IMR-90 (cell line): ENCODE measurements at regions not wholly inside any gene's neighbourhood (a gene's known extent, or its start where the extent isn't known, plus 50 kb on each side); places are given as distances from the start of the nearest gene placed in this dataset.

Experiments
- ATAC-seq: fragments of 200-7000 bp; cut with Tn5 transposase; 2 replicates; pipeline ENCODE4 v1.9.1; 2020; ENCODE audit warnings: low read depth, mild to moderate bottlenecking, moderate library complexity
- BruUV-seq: library from RNA; stranded (reverse); fragments of 400-500 nt; replicated peaks from 2 replicates; lab custom pipeline; 2021; lab: Mats Ljungman, UMichigan
- CTCF ChIA-PET: fragments of 300-600 bp; formaldehyde crosslinking; extraction: SDS; loops from one replicate; lab custom pipeline; 2021; ENCODE audit warnings: antibody characterized with exemption; lab: Yijun Ruan, JAX
- POLR2A ChIA-PET: fragments of 300-600 bp; sonication (Branson Sonifier 250); formaldehyde crosslinking; loops from one replicate; lab custom pipeline; 2022; ENCODE audit warnings: antibody characterized with exemption; ENCODE audit not compliant: unreplicated experiment; lab: Charles Lee
- DNase-seq: peaks from one replicate; pipeline ENCODE4 v3.0.0; 2013
- H2AFZ ChIP-seq: replicated peaks from 2 replicates; pipeline ENCODE3; 2013; ENCODE audit warnings: low read length, mild to moderate bottlenecking; ENCODE audit not compliant: poor library complexity
- H2AK5ac ChIP-seq: 2 replicates; pipeline ENCODE4 v1.6.1; 2013; ENCODE audit warnings: low read depth, low read length, inconsistent platforms
- H2AK9ac ChIP-seq: replicated peaks from 2 replicates; pipeline ENCODE3; 2013; ENCODE audit warnings: mild to moderate bottlenecking, low read depth, low read length, moderate library complexity; ENCODE audit not compliant: poor library complexity
- H2BK120ac ChIP-seq: 2 replicates; pipeline ENCODE4 v1.6.1; 2013; ENCODE audit warnings: low read depth, low read length, inconsistent platforms
- H2BK15ac ChIP-seq: 3 replicates; pipeline ENCODE4 v1.6.1; 2013; ENCODE audit warnings: low read depth, low read length, inconsistent platforms
- H2BK20ac ChIP-seq: 2 replicates; pipeline ENCODE4 v1.6.1; 2013; ENCODE audit warnings: low read depth, mild to moderate bottlenecking, inconsistent platforms, low read length, moderate library complexity
- H2BK5ac ChIP-seq: 2 replicates; pipeline ENCODE4 v1.6.1; 2013; ENCODE audit warnings: mild to moderate bottlenecking, low read depth, low read length, inconsistent platforms; ENCODE audit not compliant: poor library complexity, severe bottlenecking
- H3K14ac ChIP-seq: replicated peaks from 2 replicates; pipeline ENCODE4 v1.6.1; 2013; ENCODE audit warnings: low read depth, low read length, inconsistent platforms
- H3K18ac ChIP-seq: 2 replicates; pipeline ENCODE4 v1.6.1; 2013; ENCODE audit warnings: low read depth, low read length, control low read depth
- H3K23ac ChIP-seq: 2 replicates; pipeline ENCODE4 v1.6.1; 2013; ENCODE audit warnings: low read depth, low read length, inconsistent platforms
- H3K27ac ChIP-seq: 2 replicates; pipeline ENCODE4 v1.5.1; 2013; ENCODE audit warnings: mild to moderate bottlenecking, control low read depth, low read length; ENCODE audit not compliant: insufficient read depth
- H3K27me3 ChIP-seq: 2 replicates; pipeline ENCODE4 v1.6.1; 2013; ENCODE audit warnings: low read length; ENCODE audit not compliant: control insufficient read depth, insufficient read depth
- H3K36me3 ChIP-seq: 2 replicates; pipeline ENCODE4 v1.6.1; 2013; ENCODE audit warnings: low read length, mixed read lengths; ENCODE audit not compliant: control insufficient read depth, insufficient read depth
- H3K4ac ChIP-seq: 2 replicates; pipeline ENCODE4 v1.6.1; 2013; ENCODE audit warnings: low read depth, low read length, inconsistent platforms
- H3K4me1 ChIP-seq: 2 replicates; pipeline ENCODE4 v1.6.1; 2013; ENCODE audit warnings: low read length, mixed read lengths; ENCODE audit not compliant: control insufficient read depth, insufficient read depth
- H3K4me2 ChIP-seq: 2 replicates; pipeline ENCODE4 v1.6.1; 2013; ENCODE audit warnings: low read depth, mild to moderate bottlenecking, control low read depth, low read length, moderate library complexity
- H3K4me3 ChIP-seq: 2 replicates; pipeline ENCODE4 v1.5.1; 2013; ENCODE audit warnings: low read depth, mild to moderate bottlenecking, control low read depth, low read length, moderate library complexity; ENCODE audit not compliant: insufficient read depth
- H3K56ac ChIP-seq: 2 replicates; pipeline ENCODE4 v1.6.1; 2013; ENCODE audit warnings: low read length, inconsistent platforms; ENCODE audit not compliant: insufficient read depth; ENCODE audit errors: extremely low read depth
- H3K79me1 ChIP-seq, 2 experiments: 2 replicates each; pipeline ENCODE4 v1.6.1; 2013; ENCODE audit warnings: low read length in 2 of 2, inconsistent platforms in 1 of 2, low read depth in 1 of 2
- H3K9ac ChIP-seq: 2 replicates; pipeline ENCODE4 v1.6.1; 2013; ENCODE audit warnings: low read depth, low read length, control low read depth
- H3K9me1 ChIP-seq: 2 replicates; pipeline ENCODE4 v1.6.1; 2013; ENCODE audit warnings: low read length, inconsistent platforms; ENCODE audit not compliant: insufficient read depth
- H3K9me3 ChIP-seq: 2 replicates; pipeline ENCODE4 v1.6.1; 2013; ENCODE audit warnings: low read length; ENCODE audit not compliant: control insufficient read depth, insufficient read depth
- H4K20me1 ChIP-seq: 2 replicates; pipeline ENCODE4 v1.6.1; 2013; ENCODE audit warnings: low read length, inconsistent platforms; ENCODE audit not compliant: insufficient read depth
- H4K5ac ChIP-seq: 2 replicates; pipeline ENCODE4 v1.6.1; 2013; ENCODE audit warnings: mild to moderate bottlenecking, low read depth, low read length, control low read depth
- H4K8ac ChIP-seq, 2 experiments: 2 replicates each; pipeline ENCODE4 v1.6.1; 2013; ENCODE audit warnings: low read depth in 2 of 2, low read length in 2 of 2, control low read depth in 1 of 2, inconsistent platforms in 1 of 2
- H4K91ac ChIP-seq: 2 replicates; pipeline ENCODE4 v1.6.1; 2013; ENCODE audit warnings: low read depth, low read length, inconsistent platforms; ENCODE audit not compliant: insufficient read depth
- BHLHE40 ChIP-seq: fragments of 150-350 bp; IDR thresholded peaks from 2 replicates; pipeline ENCODE4 v1.6.1; 2016; ENCODE audit warnings: mild to moderate bottlenecking, low read depth, low read length
- CEBPB ChIP-seq: IDR thresholded peaks from 2 replicates; pipeline ENCODE4 v1.6.1; 2012; ENCODE audit warnings: low read depth, low read length, improper control_type of control experiment
- CHD1 ChIP-seq: IDR thresholded peaks from 2 replicates; pipeline ENCODE4 v1.6.1; 2012; ENCODE audit warnings: low read depth, low read length, improper control_type of control experiment
- FOS ChIP-seq: fragments of 150-350 bp; IDR thresholded peaks from 2 replicates; pipeline ENCODE4 v1.6.1; 2016; ENCODE audit warnings: low read depth, low read length
- MAFK ChIP-seq: IDR thresholded peaks from 2 replicates; pipeline ENCODE4 v1.6.1; 2012; ENCODE audit warnings: low read depth, low read length, improper control_type of control experiment
- MXI1 ChIP-seq: IDR thresholded peaks from 2 replicates; pipeline ENCODE4 v1.6.1; 2012; ENCODE audit warnings: low read depth, mild to moderate bottlenecking, low read length, moderate library complexity, borderline replicate concordance
- NFE2L2 ChIP-seq: fragments of 150-350 bp; IDR thresholded peaks from 2 replicates; pipeline ENCODE4 v1.6.1; 2016; ENCODE audit warnings: low read depth, mild to moderate bottlenecking, low read length
- RAD21 ChIP-seq: IDR thresholded peaks from 2 replicates; pipeline ENCODE4 v1.6.1; 2012; ENCODE audit warnings: low read length, improper control_type of control experiment
- RCOR1 ChIP-seq: IDR thresholded peaks from 2 replicates; pipeline ENCODE4 v1.6.1; 2012; ENCODE audit warnings: mild to moderate bottlenecking, low read length, improper control_type of control experiment; ENCODE audit not compliant: insufficient replicate concordance
- RFX5 ChIP-seq: IDR thresholded peaks from 2 replicates; pipeline ENCODE4 v1.8.0; 2012; ENCODE audit warnings: low read depth, mild to moderate bottlenecking, low read length, moderate library complexity
- SMC3 ChIP-seq: fragments of 150-350 bp; IDR thresholded peaks from 2 replicates; pipeline ENCODE4 v1.6.1; 2016; ENCODE audit warnings: low read depth, mild to moderate bottlenecking, antibody characterized with exemption, low read length, moderate library complexity
- WGBS, 2 experiments: methylation state at CpG; one replicate each; pipeline versions ENCODE4 v1.1.5 to v1.1.7; 2013; ENCODE audit warnings: missing lambda C conversion rate in 2 of 2; ENCODE audit not compliant: insufficient read length in 1 of 2; ENCODE audit errors: extremely low coverage in 2 of 2; 5-methylcytosine and 5-hydroxymethylcytosine counted together
- dilution Hi-C: fragments of 300-500 bp; cut with HindIII; formaldehyde crosslinking; loops from one replicate; pipeline ENCODE4 v1.14.3; 2018; ENCODE audit warnings: low sequenced_read_pairs; ENCODE audit not compliant: unreplicated experiment
- in situ Hi-C: fragments of 300-500 bp; cut with MboI; formaldehyde crosslinking; loops from 3 replicates; pipeline ENCODE4 v1.14.3; 2019; ENCODE audit warnings: low sequenced_read_pairs, inconsistent platforms, mixed read lengths
- intact Hi-C: fragments of 100-400 bp; cut with micrococcal nuclease; formaldehyde crosslinking; loops from 2 replicates; pipeline ENCODE4 v1.10.0; 2022
- TF ChIP-seq, protein P1 (sequence below): fragments of 150-350 bp; IDR thresholded peaks from 2 replicates; pipeline ENCODE4 v1.6.1; 2017; ENCODE audit warnings: mild to moderate bottlenecking, antibody characterized with exemption, low read length, low read depth
- TF ChIP-seq, protein P2 (sequence below): conservative IDR thresholded peaks from 2 replicates; pipeline ENCODE4 v1.5.1; 2012; ENCODE audit warnings: mild to moderate bottlenecking, low read depth, low read length, improper control_type of control experiment
- TF ChIP-seq, protein P3 (sequence below): fragments of 150-350 bp; IDR thresholded peaks from 2 replicates; pipeline ENCODE4 v1.6.1; 2016; ENCODE audit warnings: low read depth, mild to moderate bottlenecking, low read length, moderate library complexity, borderline replicate concordance

DNA sequence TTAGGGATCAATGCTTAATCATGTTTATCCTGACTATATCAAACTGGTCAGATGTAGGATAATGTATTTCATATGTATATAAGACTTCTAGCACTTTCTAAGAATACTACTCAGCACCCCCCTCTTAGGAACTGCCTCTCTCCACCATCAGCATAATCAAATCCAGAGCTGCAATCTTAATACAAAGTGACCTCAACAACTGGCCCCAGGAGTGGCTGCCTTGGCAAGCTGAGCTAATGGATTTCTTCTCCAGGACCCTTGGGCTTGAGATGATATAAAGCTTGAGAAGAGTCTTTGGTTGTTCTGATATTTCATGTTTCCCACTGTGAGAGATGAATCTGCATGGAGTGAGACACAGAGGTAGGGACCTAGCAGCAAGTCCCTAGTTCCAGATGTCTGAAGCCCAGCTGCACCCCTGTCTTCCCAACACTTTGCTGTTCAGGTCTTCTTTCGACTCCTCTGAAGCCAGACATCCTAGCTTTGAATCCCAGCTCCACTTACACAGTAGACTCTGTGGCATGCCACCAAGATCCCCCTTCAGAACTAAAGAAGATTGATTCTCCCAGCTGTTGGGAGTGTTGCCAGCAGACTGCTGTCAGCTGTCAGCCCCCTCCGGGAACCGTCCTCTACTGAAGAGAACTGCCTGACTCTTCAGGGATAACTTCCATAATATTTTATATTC, 309.3 kb upstream of the UBE2E2 start:
- H3K27ac ChIP-seq, result no peak overlapping the region
- no peaks in the 10 kb centered on the region for H3K4me1 ChIP-seq
- H2AFZ ChIP-seq, result no peak overlapping the region
- H3K18ac ChIP-seq, result no peak overlapping the region
- POLR2A ChIA-PET, result no interaction called here
- H2BK120ac ChIP-seq, result no peak overlapping the region
- TF ChIP-seq CEBPB (no peak), NFE2L2 (no peak), RFX5 (no peak), RCOR1 (no peak), FOS (no peak), CHD1 (no peak), MXI1 (no peak), RAD21 (no peak), SMC3 (no peak), MAFK (no peak), BHLHE40 (no peak)
- TF ChIP-seq, protein P1, sequence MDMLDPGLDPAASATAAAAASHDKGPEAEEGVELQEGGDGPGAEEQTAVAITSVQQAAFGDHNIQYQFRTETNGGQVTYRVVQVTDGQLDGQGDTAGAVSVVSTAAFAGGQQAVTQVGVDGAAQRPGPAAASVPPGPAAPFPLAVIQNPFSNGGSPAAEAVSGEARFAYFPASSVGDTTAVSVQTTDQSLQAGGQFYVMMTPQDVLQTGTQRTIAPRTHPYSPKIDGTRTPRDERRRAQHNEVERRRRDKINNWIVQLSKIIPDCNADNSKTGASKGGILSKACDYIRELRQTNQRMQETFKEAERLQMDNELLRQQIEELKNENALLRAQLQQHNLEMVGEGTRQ, result no peak
- TF ChIP-seq, protein P2, sequence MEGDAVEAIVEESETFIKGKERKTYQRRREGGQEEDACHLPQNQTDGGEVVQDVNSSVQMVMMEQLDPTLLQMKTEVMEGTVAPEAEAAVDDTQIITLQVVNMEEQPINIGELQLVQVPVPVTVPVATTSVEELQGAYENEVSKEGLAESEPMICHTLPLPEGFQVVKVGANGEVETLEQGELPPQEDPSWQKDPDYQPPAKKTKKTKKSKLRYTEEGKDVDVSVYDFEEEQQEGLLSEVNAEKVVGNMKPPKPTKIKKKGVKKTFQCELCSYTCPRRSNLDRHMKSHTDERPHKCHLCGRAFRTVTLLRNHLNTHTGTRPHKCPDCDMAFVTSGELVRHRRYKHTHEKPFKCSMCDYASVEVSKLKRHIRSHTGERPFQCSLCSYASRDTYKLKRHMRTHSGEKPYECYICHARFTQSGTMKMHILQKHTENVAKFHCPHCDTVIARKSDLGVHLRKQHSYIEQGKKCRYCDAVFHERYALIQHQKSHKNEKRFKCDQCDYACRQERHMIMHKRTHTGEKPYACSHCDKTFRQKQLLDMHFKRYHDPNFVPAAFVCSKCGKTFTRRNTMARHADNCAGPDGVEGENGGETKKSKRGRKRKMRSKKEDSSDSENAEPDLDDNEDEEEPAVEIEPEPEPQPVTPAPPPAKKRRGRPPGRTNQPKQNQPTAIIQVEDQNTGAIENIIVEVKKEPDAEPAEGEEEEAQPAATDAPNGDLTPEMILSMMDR, result no peak
- TF ChIP-seq, protein P3, sequence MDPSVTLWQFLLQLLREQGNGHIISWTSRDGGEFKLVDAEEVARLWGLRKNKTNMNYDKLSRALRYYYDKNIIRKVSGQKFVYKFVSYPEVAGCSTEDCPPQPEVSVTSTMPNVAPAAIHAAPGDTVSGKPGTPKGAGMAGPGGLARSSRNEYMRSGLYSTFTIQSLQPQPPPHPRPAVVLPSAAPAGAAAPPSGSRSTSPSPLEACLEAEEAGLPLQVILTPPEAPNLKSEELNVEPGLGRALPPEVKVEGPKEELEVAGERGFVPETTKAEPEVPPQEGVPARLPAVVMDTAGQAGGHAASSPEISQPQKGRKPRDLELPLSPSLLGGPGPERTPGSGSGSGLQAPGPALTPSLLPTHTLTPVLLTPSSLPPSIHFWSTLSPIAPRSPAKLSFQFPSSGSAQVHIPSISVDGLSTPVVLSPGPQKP, result no peak
- H2BK15ac ChIP-seq, result no peak overlapping the region
- no peaks in the 10 kb centered on the region for H3K9me1 ChIP-seq
- no peaks in the 10 kb centered on the region for H3K79me1 ChIP-seq
- no peak overlapping the region for H3K4ac ChIP-seq
- H3K9ac ChIP-seq, result no peak overlapping the region
- H3K9me3 ChIP-seq, result no peaks in the 10 kb centered on the region
- H3K4me3 ChIP-seq, result no peak overlapping the region
- no peak overlapping the region for H2BK20ac ChIP-seq
- in situ Hi-C loops (no loop called here), dilution Hi-C loops (no loop called here), intact Hi-C loops (no loop called here)
- ATAC-seq (no peak), DNase-seq (no peak)
- no TSS peak for BruUV-seq
- no peak overlapping the region for H2BK5ac ChIP-seq
- no peaks in the 10 kb centered on the region for H3K27me3 ChIP-seq
- no peak overlapping the region for H4K91ac ChIP-seq
- no peak overlapping the region for H3K56ac ChIP-seq
- no peaks in the 10 kb centered on the region for H4K20me1 ChIP-seq
- no peaks in the 10 kb centered on the region for H3K36me3 ChIP-seq
- CTCF ChIA-PET, result no interaction called here
- no peak overlapping the region for H3K4me2 ChIP-seq
- no peak overlapping the region for H2AK9ac ChIP-seq
- no peak overlapping the region for H2AK5ac ChIP-seq
- H3K14ac ChIP-seq, result no peak overlapping the region
- no peak overlapping the region for H3K23ac ChIP-seq
- H4K8ac ChIP-seq, result no peak overlapping the region
- H4K5ac ChIP-seq, result no peak overlapping the region
- WGBS, 2 experiments, result no CpG with 5 or more reads among the region's 3 CpGs
